GM21367 (cell line): ENCODE measurements at regions not wholly inside any gene's neighbourhood (a gene's known extent, or its start where the extent isn't known, plus 50 kb on each side); places are given as distances from the start of the nearest gene placed in this dataset.

ENCODE experiments used
- ATAC-seq: cut with Tn5 transposase; IDR thresholded peaks from one replicate; pipeline ENCODE4 v1.9.1; 2021; ENCODE audit not compliant: unreplicated experiment

GRCh38 chr6:8733879-8734278 lies 298.5 kb upstream of the SLC35B3 start:
- ATAC-seq, result no peak

- no peak for ATAC-seq
These were observed 296.5 kb upstream of the SLC35B3 start for GRCh38 chr6:8731874-8732273.

GRCh38 chr6:8710668-8711431 lies 275.5 kb upstream of the SLC35B3 start:
- no peak for ATAC-seq

- no peak for ATAC-seq
These were observed 272.8 kb upstream of the SLC35B3 start for GRCh38 chr6:8707956-8708772.

GRCh38 chr6:8707369-8707768 lies 272.0 kb upstream of the SLC35B3 start:
- ATAC-seq, result no peak

- ATAC-seq, result no peak
These were observed 270.2 kb upstream of the SLC35B3 start for GRCh38 chr6:8705435-8706020.

GRCh38 chr6:8703059-8703458 lies 267.7 kb upstream of the SLC35B3 start:
- ATAC-seq, result no peak

GRCh38 chr6:8688821-8689220 lies 253.5 kb upstream of the SLC35B3 start:
- ATAC-seq, result no peak

GRCh38 chr6:8686077-8686476 lies 250.7 kb upstream of the SLC35B3 start:
- ATAC-seq, result no peak

GRCh38 chr6:8683204-8683603 lies 247.9 kb upstream of the SLC35B3 start:
- no peak for ATAC-seq

GRCh38 chr6:8679823-8680222 lies 244.5 kb upstream of the SLC35B3 start:
- ATAC-seq, result no peak

GRCh38 chr6:8678466-8678865 lies 243.1 kb upstream of the SLC35B3 start:
- ATAC-seq, result no peak

- ATAC-seq, result no peak
These were observed 238.8 kb upstream of the SLC35B3 start for GRCh38 chr6:8674126-8674525.

GRCh38 chr6:8672882-8673281 lies 237.5 kb upstream of the SLC35B3 start:
- no peak for ATAC-seq

GRCh38 chr6:8670792-8671191 lies 235.4 kb upstream of the SLC35B3 start:
- ATAC-seq, result no peak

GRCh38 chr6:8664700-8665099 lies 229.4 kb upstream of the SLC35B3 start:
- no peak for ATAC-seq

GRCh38 chr6:8664070-8664469 lies 228.7 kb upstream of the SLC35B3 start:
- ATAC-seq, result no peak

- ATAC-seq, result no peak
These were observed 224.3 kb upstream of the SLC35B3 start for GRCh38 chr6:8659404-8660189.

- no peak for ATAC-seq
These were observed 223.1 kb upstream of the SLC35B3 start for GRCh38 chr6:8658416-8658815.

- no peak for ATAC-seq
These were observed 222.2 kb upstream of the SLC35B3 start for GRCh38 chr6:8657522-8657921.
